Caco-2 (cell line): ENCODE measurements at regions not wholly inside any gene's neighbourhood (a gene's known extent, or its start where the extent isn't known, plus 50 kb on each side); places are given as distances from the start of the nearest gene placed in this dataset.

Source experiments
- BruUV-seq: library from RNA; stranded (reverse); fragments of 400-500 nt; replicated peaks from 2 replicates; lab custom pipeline; 2021; lab: Mats Ljungman, UMichigan
- CTCF ChIA-PET: fragments of 300-600 bp; sonication (Branson Sonifier 250); formaldehyde crosslinking; loops from one replicate; lab custom pipeline; 2022; ENCODE audit warnings: antibody characterized with exemption; lab: Charles Lee
- POLR2A ChIA-PET: fragments of 300-600 bp; sonication (Branson Sonifier 250); formaldehyde crosslinking; loops from one replicate; lab custom pipeline; 2022; ENCODE audit warnings: antibody characterized with exemption; lab: Charles Lee
- DNase-seq, 2 experiments: peaks; one replicate each; pipeline versions ENCODE4 v3.0.0 to v3.0.0-alpha.2; 2020 to 2022
- H3K27me3 ChIP-seq: replicated peaks from 2 replicates; pipeline ENCODE4 v1.6.0; 2011; ENCODE audit warnings: low read length; ENCODE audit not compliant: control insufficient read depth, insufficient read depth
- H3K36me3 ChIP-seq: 2 replicates; pipeline ENCODE4 v1.5.1; 2011; ENCODE audit warnings: low read length; ENCODE audit not compliant: control insufficient read depth, insufficient read depth
- H3K4me1 ChIP-seq: fragments of 250-450 bp; sonication (Bioruptor Pico); 2 replicates; pipeline ENCODE4 v1.5.1; 2020; ENCODE audit warnings: mild to moderate bottlenecking
- H3K4me3 ChIP-seq: 2 replicates; pipeline ENCODE4 v1.5.1; 2011; ENCODE audit warnings: low read depth, mild to moderate bottlenecking, control low read depth, low read length
- H3K9me3 ChIP-seq: fragments of 250-450 bp; sonication (Bioruptor Pico); 2 replicates; pipeline ENCODE4 v1.5.1; 2020; ENCODE audit warnings: mild to moderate bottlenecking, moderate library complexity
- H3K27ac Mint-ChIP-seq: one replicate; pipeline ENCODE4 v1.8.0; 2022; ENCODE audit warnings: mixed read lengths; ENCODE audit not compliant: unreplicated experiment
- H3K27me3 Mint-ChIP-seq: one replicate; pipeline ENCODE4 v1.8.0; 2022; ENCODE audit warnings: mixed read lengths; ENCODE audit not compliant: insufficient read depth, unreplicated experiment
- H3K36me3 Mint-ChIP-seq: one replicate; pipeline ENCODE4 v1.8.0; 2022; ENCODE audit warnings: mild to moderate bottlenecking, mixed read lengths; ENCODE audit not compliant: insufficient read depth, unreplicated experiment
- H3K4me1 Mint-ChIP-seq: one replicate; pipeline ENCODE4 v1.8.0; 2022; ENCODE audit warnings: low read depth, mixed read lengths; ENCODE audit not compliant: unreplicated experiment
- H3K4me3 Mint-ChIP-seq: one replicate; pipeline ENCODE4 v1.8.0; 2022; ENCODE audit warnings: mild to moderate bottlenecking, moderate library complexity, mixed read lengths; ENCODE audit not compliant: unreplicated experiment
- H3K9me3 Mint-ChIP-seq: one replicate; pipeline ENCODE4 v1.8.0; 2022; ENCODE audit warnings: mixed read lengths; ENCODE audit not compliant: unreplicated experiment
- intact Hi-C: fragments of 100-400 bp; cut with micrococcal nuclease; formaldehyde crosslinking; loops from one replicate; pipeline ENCODE4 v1.10.0; 2022; ENCODE audit not compliant: unreplicated experiment
- TF ChIP-seq, protein P1 (sequence below), 2 experiments: fragments of 200-600 bp in 1 of 2; IDR thresholded peaks; 1 replicate in 1 of 2; 2 replicates in 1 of 2; pipeline versions ENCODE4 v1.5.1 to v1.8.0; 2011 to 2022; ENCODE audit warnings: antibody characterized with exemption in 1 of 2, control low read depth in 1 of 2, inconsistent platforms in 1 of 2, low read depth in 1 of 2, low read length in 1 of 2, mild to moderate bottlenecking in 1 of 2, moderate library complexity in 1 of 2; ENCODE audit not compliant: insufficient read depth in 1 of 2, severe bottlenecking in 1 of 2, unreplicated experiment in 1 of 2

DNA sequence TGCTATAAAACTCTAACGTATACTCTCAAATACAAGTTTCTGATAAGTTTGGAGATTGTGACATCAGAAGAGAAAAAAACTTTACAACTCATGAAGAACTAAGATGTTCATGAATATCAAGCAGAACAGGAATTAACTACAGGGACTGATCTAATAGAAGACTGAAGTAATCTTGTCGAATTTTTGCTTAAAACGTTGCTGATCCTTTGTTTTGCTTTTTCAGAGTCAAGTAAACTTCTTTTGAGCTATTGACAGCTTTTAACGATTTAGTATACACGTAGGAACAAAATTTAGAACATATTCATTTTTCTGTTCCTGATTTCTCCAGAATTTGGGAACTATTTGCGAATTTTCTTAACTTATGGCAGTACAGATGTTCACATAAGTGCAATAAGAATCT, 610.2 kb downstream of the SI start:
- Mint-ChIP-seq H3K4me3 (no peak overlapping the region), H3K4me1 (peaks cover 11% of the 10 kb centered on the region), H3K27ac (no peak overlapping the region), H3K27me3 (no peaks in the 10 kb centered on the region), H3K36me3 (no peaks in the 10 kb centered on the region), H3K9me3 (no peaks in the 10 kb centered on the region)
- intact Hi-C loops = no loop called here
- no TSS peak for BruUV-seq
- H3K4me1 ChIP-seq = peaks cover 11% of the 10 kb centered on the region; the same call in 1 of the 2 replicates
- H3K36me3 ChIP-seq = no peaks in the 10 kb centered on the region
- no peak for DNase-seq
- no peaks in the 10 kb centered on the region for H3K9me3 ChIP-seq
- H3K4me3 ChIP-seq = no peak overlapping the region
- ChIA-PET CTCF (no interaction called here), POLR2A (no interaction called here)
- TF ChIP-seq, protein P1, sequence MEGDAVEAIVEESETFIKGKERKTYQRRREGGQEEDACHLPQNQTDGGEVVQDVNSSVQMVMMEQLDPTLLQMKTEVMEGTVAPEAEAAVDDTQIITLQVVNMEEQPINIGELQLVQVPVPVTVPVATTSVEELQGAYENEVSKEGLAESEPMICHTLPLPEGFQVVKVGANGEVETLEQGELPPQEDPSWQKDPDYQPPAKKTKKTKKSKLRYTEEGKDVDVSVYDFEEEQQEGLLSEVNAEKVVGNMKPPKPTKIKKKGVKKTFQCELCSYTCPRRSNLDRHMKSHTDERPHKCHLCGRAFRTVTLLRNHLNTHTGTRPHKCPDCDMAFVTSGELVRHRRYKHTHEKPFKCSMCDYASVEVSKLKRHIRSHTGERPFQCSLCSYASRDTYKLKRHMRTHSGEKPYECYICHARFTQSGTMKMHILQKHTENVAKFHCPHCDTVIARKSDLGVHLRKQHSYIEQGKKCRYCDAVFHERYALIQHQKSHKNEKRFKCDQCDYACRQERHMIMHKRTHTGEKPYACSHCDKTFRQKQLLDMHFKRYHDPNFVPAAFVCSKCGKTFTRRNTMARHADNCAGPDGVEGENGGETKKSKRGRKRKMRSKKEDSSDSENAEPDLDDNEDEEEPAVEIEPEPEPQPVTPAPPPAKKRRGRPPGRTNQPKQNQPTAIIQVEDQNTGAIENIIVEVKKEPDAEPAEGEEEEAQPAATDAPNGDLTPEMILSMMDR (IDR thresholded peaks at IDR 0.05; ENCODE audit: insufficient read depth in 1 of 2, low read depth in 1 of 2, low read length in 1 of 2, severe bottlenecking in 1 of 2, unreplicated experiment in 1 of 2) = no peak
- no peaks in the 10 kb centered on the region for H3K27me3 ChIP-seq

DNA sequence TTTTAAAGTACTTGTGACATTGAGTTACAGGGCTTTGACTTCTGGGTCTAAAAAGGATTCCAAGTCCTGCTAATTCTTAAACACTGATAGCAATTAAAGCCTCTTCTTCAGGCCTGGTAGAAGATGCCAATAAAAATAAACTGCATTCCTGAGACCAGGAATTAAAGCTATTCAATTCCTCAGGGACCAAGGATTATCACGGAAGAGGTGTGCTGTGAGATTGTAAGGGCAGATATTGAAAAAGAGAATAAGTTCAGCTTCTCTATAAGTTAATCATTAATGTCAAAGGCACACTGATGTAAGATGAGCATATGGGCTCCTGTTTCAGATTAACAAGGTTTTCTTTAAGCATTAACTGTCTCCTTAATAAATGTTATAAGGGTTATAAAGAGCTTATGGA, 611.3 kb downstream of the SI start:
- Histone ChIP-seq H3K27me3 (no peaks in the 10 kb centered on the region), H3K4me3 (no peak overlapping the region), H3K36me3 (no peaks in the 10 kb centered on the region), H3K4me1 (peaks cover 11% of the 10 kb centered on the region; the same call in 1 of the 2 replicates), H3K9me3 (no peaks in the 10 kb centered on the region)
- CTCF ChIA-PET = no interaction called here
- Mint-ChIP-seq H3K36me3 (no peaks in the 10 kb centered on the region), H3K4me3 (no peak overlapping the region), H3K4me1 (peaks cover 11% of the 10 kb centered on the region), H3K9me3 (no peaks in the 10 kb centered on the region), H3K27ac (no peak overlapping the region), H3K27me3 (no peaks in the 10 kb centered on the region)
- no peak for DNase-seq
- TF ChIP-seq, protein P1 (IDR thresholded peaks at IDR 0.05; ENCODE audit: insufficient read depth in 1 of 2, low read depth in 1 of 2, low read length in 1 of 2, severe bottlenecking in 1 of 2, unreplicated experiment in 1 of 2) = no peak
- intact Hi-C loops = loop anchor here (1.0 kb wide), 1 partner anchor 57 kb away; no protein-coding TSS in a partner anchor
- POLR2A ChIA-PET = no interaction called here
- no TSS peak for BruUV-seq

DNA sequence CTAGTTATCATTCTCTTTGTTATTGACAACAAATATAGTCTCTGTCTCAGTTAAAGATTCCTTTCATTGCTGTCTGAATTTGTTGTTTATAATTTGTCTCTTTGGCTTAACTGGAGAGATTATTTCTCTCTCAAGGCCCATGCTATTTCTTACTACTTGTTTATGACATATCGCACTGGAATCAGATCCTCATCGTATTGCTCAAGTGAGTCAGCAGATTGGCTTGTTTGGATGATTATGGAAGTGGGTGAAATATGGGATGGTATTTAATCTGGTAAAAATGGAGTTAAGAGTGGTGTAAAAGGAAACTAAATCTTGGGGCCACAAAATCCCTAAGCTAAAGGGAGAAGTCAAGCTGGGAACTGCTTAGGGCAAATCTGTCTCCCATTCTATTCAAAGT, 613.1 kb downstream of the SI start:
- no peak for DNase-seq
- H3K4me3 ChIP-seq = no peak overlapping the region
- ChIA-PET POLR2A (no interaction called here), CTCF (no interaction called here)
- TF ChIP-seq, protein P1 (IDR thresholded peaks at IDR 0.05; ENCODE audit: insufficient read depth in 1 of 2, low read depth in 1 of 2, low read length in 1 of 2, severe bottlenecking in 1 of 2, unreplicated experiment in 1 of 2) = no peak
- no peaks in the 10 kb centered on the region for H3K27me3 Mint-ChIP-seq
- H3K4me3 Mint-ChIP-seq = no peak overlapping the region
- no peaks in the 10 kb centered on the region for H3K9me3 ChIP-seq
- BruUV-seq = no TSS peak
- H3K27ac Mint-ChIP-seq = no peak overlapping the region
- H3K27me3 ChIP-seq = no peaks in the 10 kb centered on the region
- intact Hi-C loops = no loop called here
- H3K9me3 Mint-ChIP-seq = no peaks in the 10 kb centered on the region
- no peaks in the 10 kb centered on the region for H3K36me3 ChIP-seq
- H3K36me3 Mint-ChIP-seq = no peaks in the 10 kb centered on the region
- H3K4me1 Mint-ChIP-seq = peaks cover 3% of the 10 kb centered on the region
- H3K4me1 ChIP-seq = peaks cover 6% of the 10 kb centered on the region; the same call in 1 of the 2 replicates
